GM18868 (cell line): ENCODE measurements at regions not wholly inside any gene's neighbourhood (a gene's known extent, or its start where the extent isn't known, plus 50 kb on each side); places are given as distances from the start of the nearest gene placed in this dataset.

Source experiments
- ATAC-seq: cut with Tn5 transposase; IDR thresholded peaks from one replicate; pipeline ENCODE4 v1.9.1; 2021; ENCODE audit warnings: mild to moderate bottlenecking, moderate library complexity; ENCODE audit not compliant: unreplicated experiment

GRCh38 chr9:108093773-108094675, 604.5 kb upstream of the KLF4 start:
- ATAC-seq = no peak

DNA sequence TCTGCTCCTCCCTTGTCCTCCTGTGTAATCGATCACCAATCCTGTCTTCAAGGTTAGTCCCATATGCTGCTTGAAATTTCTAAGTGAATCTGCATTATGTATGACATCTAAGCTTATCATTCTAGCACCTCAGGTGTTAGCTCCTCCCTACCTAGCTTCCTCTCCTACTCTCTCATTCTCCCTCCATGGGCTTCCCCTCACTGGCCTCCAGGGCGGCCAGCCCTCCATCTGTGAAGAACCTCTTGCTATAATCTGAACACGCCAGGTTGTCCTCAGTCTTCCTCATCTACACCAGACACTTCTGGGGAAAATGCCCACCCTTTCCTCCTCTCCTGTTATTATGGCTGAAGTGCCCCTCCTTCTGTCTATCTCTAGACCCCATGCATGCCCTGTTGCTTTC, 599.3 kb upstream of the KLF4 start:
- no peak for ATAC-seq

DNA sequence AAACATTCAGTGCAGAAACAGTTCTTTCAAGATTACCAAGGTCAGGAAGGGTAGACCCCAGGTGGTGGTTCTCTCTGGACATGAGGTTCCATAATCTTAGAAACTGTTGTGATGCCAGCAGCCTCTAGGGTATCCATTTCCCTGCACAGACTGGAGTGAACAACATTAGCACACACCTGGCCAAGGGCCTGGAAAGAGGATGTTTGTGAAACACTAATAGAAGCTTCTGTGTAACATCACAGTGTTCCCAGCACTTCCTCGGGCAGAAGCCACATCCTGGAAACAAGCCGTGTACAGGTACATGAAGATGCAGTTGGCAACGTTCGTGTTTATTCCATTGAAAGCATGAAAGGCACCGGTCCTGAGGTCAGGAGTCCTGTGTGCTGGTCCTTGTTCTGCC, 598.2 kb upstream of the KLF4 start:
- no peak for ATAC-seq

- no peak for ATAC-seq
Measured at GRCh38 chr9:108086624-108087023, 597.1 kb upstream of the KLF4 start.

GRCh38 chr9:108085294-108085693, 595.7 kb upstream of the KLF4 start:
- no peak for ATAC-seq

DNA sequence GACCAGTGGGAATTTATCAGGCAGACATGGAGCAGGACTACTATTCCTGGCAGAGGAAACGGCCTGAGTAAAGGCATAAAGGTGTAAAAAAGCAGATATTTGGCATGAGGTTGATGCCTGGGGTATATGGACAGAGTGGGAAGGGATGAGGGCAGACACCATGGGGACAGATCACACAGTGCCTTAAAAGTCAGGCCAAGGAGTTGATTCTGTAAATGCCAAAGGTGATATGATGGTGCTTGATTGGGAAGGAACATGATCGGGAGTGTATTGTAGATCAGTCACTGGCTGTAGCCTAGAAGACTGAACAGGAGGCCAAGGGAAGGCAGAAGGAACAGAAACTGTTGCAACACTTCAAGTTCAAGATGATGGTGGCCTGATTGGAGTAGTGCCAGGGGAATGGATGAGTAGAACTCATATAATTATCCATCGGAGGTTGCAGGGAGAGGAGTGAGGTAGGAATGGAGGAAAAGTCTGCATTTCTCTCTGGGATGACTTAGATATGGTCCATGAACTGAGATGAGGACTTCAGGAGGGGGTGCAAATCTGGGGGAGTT, 594.3 kb upstream of the KLF4 start:
- no peak for ATAC-seq

DNA sequence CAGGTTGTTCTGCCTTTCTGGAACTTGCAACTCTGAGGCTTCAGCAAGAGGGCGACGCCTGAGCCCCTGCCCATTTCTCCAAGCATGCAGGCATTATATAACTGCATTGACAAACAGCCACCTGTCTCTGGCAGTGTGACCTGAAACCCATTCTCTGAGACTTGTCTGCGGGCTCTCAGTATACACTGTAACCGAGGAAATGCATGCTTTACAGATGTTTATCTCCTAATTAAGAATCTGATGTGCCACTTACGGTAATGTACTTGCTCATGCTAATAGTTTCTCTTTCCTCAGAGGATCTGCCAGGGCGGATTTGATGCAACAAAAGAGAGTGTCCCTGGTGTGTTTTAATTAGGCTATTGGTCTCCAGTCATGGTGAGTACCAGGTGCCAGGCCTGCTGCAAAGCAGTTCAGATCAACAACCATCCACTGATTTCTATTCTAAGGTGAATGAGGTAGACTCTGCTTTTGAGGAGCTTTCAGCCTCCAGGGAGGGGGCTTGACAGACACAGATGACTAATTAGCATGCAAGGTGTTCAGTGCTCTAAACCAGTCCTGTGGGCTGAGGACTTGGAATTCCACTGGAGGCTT, 593.7 kb upstream of the KLF4 start:
- ATAC-seq = no peak

GRCh38 chr9:108081112-108081511, 591.5 kb upstream of the KLF4 start:
- no peak for ATAC-seq

GRCh38 chr9:108080285-108080684, 590.7 kb upstream of the KLF4 start:
- ATAC-seq = no peak

- no peak for ATAC-seq
Measured at GRCh38 chr9:108078811-108079210, 589.2 kb upstream of the KLF4 start.

GRCh38 chr9:108078375-108078774, 588.8 kb upstream of the KLF4 start:
- ATAC-seq = no peak

DNA sequence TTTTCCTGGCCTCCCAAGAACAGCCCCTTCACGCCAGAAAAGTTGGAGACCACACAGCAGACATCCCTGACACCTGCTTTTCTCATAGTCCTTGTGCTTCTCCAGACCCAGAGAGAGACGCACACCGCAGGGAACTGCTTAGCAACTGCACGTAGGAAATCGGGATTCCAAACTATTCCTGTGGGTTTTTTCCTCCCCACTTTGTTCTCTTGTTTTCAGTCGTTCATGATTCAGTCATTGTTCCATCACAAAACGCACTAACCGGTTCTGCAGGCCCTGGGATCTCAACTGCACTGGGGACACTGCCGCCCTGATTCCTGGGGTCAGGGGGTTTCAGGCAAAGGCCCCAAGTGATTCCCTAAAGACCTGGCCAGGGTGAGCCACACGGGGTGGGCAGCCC, 588.0 kb upstream of the KLF4 start:
- no peak for ATAC-seq

DNA sequence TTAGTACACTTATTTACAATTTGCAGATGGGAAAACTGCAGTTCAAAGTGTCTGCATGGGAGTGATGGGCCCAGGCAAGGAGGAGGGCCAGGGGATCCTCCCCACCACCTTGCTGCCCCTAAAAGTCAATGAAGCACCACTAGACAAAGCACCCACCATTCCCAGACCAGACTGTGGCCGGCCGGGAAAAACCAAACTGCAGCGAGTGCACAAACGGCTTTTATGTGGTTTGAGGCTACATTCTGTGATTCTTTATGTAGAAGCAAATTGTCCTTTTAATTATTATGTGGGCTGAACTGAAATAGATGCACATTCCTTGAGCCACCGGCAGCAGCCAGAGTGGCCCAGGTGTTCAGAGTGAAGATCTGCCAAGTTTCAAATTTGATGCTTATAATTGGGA, 585.3 kb upstream of the KLF4 start:
- no peak for ATAC-seq

DNA sequence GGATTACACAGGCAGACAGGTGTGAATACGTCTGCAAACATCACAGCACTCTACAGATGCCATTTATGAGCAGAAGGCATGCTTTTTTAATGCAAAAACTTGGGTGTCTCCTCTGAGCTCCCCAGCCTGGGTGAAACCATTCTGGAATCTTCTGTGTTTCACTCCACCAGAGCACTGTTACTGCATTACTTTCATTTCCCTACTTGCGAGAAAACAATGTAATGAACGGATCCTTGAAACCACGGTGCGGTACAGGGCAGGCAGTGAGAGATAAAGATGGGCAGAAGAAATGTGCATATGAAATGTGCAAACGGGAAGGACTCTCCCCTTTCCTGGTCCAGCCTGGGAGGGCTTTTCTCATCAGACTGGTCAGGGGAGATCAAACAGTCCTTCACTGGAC, 584.3 kb upstream of the KLF4 start:
- no peak for ATAC-seq

GRCh38 chr9:108072740-108073139, 583.2 kb upstream of the KLF4 start:
- no peak for ATAC-seq

DNA sequence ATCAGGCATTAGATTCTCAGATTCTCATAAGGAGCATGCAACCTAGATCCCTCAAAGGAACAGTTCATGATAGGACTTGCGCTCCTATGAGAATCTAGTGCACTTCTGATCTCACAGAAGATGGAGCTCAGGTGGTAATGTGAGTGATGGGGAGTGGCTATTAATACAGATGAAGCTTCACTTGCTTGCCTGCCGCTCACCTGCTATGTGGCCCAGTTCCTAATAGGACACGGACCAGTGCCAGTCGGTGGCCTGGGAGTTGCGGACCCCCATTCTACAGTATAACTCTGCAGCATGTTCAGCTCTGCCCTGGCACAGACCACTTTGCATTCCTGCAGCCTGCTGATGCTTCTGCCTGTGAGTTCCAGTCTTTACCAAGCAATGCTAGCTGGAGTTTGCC, 581.3 kb upstream of the KLF4 start:
- no peak for ATAC-seq

GRCh38 chr9:108069991-108070390, 580.4 kb upstream of the KLF4 start:
- no peak for ATAC-seq

GRCh38 chr9:108062680-108063079, 573.1 kb upstream of the KLF4 start:
- ATAC-seq = no peak

DNA sequence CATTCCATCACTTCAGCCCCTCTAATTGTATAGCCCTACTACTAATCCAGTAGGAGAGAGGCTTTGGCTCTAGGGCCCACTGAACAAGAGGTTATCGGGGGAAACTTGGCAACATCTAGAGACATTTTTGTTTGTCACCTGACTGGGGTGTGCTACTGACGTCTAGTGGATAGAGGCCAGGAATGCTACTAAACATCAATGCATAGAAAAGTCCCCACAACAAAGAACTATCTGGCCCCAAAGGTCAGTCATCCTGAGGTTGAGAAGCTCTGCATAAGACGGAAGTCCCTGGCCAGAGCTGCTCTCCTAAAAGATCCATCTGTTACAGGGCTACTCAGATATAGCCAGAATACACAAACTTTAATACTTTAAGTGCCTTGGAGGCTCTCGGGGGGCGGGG, 570.6 kb upstream of the KLF4 start:
- ATAC-seq = no peak

DNA sequence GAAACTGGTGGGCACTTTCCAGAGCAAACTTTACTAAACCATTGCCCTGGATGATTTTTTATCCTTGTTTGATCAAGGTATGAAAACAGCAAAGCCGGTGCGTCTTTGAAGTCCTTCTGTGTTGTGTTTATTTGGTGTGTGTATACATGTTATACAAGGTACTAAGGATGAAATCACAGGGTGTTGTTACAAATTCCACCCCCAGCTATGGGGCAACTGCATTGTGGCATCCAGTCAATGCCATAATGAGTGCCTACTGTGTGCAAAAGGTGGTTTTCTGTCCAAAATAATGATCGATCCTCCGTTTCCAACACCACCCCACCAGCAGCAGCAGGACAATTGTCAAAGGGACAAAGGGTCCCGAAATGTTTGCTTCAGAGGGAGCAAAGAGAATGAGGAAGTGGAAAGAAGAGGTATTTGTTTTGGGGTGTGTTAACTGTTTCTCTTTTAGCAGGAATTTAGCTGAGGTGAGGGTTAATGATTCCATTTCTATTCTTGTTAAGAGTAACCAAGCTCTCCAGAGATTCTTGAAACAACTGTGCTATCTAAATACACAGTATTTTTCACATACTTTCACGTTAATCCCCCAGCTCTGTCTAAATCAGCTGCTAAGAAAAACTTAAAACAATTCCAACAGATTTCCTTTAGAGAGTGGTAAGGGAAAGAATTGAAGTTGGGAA, 568.7 kb upstream of the KLF4 start:
- ATAC-seq = no peak

GRCh38 chr9:108057421-108058134, 568.0 kb upstream of the KLF4 start:
- no peak for ATAC-seq
